ENCODE measurements at regions not wholly inside any gene's neighbourhood (a gene's known extent, or its start where the extent isn't known, plus 50 kb on each side); places are given as distances from the start of the nearest gene placed in this dataset.

DNA sequence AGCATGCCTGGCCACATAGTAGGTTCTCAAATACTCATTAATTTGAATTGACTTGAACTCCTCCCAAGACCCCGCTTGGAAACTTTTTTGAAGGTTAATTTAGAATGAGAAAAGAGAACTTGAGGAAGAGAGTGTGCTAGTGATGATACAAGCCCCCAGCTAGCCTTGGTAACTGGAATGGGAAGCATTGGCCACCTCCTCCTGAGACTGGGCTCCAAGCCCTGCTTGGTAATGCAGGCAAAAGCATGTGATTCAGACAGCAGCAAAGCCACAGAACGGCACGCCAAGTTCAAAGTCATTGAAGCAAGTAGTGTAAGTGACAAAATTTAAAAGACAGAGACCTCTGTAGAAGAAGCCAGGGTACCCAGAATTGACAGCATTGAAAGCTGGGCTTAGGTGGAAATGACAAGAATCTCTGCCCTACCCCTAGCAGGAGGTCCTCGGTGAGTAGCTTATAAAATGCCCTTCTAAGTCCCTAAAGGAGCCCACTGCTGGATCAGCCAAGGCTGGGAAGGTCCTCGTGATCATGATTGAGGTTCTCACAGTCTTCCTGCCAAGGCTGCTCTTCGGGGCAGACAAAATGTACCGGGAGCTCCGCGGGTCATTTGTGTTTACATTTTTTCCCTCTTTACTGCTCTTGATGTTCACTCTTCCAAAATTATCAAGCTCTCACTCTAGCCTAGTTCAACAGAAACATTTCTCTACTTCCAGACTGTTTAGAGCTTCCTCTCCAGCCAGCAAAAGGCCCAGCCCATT is 99.4 kb downstream of the TSEN15 start:
- TF ChIP-seq, protein P1, sequence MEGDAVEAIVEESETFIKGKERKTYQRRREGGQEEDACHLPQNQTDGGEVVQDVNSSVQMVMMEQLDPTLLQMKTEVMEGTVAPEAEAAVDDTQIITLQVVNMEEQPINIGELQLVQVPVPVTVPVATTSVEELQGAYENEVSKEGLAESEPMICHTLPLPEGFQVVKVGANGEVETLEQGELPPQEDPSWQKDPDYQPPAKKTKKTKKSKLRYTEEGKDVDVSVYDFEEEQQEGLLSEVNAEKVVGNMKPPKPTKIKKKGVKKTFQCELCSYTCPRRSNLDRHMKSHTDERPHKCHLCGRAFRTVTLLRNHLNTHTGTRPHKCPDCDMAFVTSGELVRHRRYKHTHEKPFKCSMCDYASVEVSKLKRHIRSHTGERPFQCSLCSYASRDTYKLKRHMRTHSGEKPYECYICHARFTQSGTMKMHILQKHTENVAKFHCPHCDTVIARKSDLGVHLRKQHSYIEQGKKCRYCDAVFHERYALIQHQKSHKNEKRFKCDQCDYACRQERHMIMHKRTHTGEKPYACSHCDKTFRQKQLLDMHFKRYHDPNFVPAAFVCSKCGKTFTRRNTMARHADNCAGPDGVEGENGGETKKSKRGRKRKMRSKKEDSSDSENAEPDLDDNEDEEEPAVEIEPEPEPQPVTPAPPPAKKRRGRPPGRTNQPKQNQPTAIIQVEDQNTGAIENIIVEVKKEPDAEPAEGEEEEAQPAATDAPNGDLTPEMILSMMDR (IDR thresholded peaks at IDR 0.05) = no peak
- no peak for TF ChIP-seq POLR2A (IDR thresholded peaks at IDR 0.05)
